Panc1 (cell line): ENCODE measurements at regions not wholly inside any gene's neighbourhood (a gene's known extent, or its start where the extent isn't known, plus 50 kb on each side); places are given as distances from the start of the nearest gene placed in this dataset.

Experiments used
- POLR2AphosphoS5 ChIP-seq: IDR thresholded peaks from 2 replicates; pipeline ENCODE4 v1.6.1; 2012; ENCODE audit warnings: mild to moderate bottlenecking, low read depth, low read length, moderate library complexity
- TF ChIP-seq, protein P1 (sequence below): fragments of 450-650 bp; IDR thresholded peaks from 2 replicates; pipeline ENCODE4 v1.5.1; 2017; ENCODE audit warnings: mild to moderate bottlenecking

DNA sequence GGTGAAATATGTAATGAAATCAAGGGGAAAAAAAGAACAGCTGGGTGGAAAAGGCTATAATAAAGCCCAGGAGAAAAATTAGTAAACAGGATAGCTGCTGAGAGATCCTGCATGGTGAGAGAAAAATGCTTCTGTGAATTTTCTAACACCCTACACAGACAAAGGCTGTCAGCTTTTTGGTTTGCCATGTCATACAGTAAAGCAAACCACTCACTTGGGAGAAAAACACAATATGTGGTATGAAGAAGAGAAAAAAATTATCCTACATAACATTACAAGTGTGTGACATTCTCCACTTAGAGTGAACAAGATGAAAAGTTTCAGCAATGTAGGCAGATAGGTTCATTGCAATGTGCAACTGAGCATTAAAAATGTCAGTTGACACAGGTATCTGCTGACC, 133.6 kb downstream of the PLPPR4 start:
- TF ChIP-seq, protein P1, sequence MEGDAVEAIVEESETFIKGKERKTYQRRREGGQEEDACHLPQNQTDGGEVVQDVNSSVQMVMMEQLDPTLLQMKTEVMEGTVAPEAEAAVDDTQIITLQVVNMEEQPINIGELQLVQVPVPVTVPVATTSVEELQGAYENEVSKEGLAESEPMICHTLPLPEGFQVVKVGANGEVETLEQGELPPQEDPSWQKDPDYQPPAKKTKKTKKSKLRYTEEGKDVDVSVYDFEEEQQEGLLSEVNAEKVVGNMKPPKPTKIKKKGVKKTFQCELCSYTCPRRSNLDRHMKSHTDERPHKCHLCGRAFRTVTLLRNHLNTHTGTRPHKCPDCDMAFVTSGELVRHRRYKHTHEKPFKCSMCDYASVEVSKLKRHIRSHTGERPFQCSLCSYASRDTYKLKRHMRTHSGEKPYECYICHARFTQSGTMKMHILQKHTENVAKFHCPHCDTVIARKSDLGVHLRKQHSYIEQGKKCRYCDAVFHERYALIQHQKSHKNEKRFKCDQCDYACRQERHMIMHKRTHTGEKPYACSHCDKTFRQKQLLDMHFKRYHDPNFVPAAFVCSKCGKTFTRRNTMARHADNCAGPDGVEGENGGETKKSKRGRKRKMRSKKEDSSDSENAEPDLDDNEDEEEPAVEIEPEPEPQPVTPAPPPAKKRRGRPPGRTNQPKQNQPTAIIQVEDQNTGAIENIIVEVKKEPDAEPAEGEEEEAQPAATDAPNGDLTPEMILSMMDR = no peak
- TF ChIP-seq POLR2AphosphoS5 = no peak
